Smooth muscle cell (in vitro differentiated cells): ENCODE measurements at regions not wholly inside any gene's neighbourhood (a gene's known extent, or its start where the extent isn't known, plus 50 kb on each side); places are given as distances from the start of the nearest gene placed in this dataset.

Experiments
- DNase-seq: peaks from one replicate; lab custom pipeline; 2025; ENCODE audit not compliant: unreplicated experiment; lab: John Stamatoyannopoulos, UW
- H2AFZ ChIP-seq: fragments of 200-600 bp; sonication (generic); 2 replicates; pipeline ENCODE4 v1.6.0; 2016; ENCODE audit warnings: antibody characterized with exemption, low read depth, mild to moderate bottlenecking
- H3F3A ChIP-seq: fragments of 200-600 bp; sonication (generic); 2 replicates; pipeline ENCODE4 v1.6.0; 2017; ENCODE audit warnings: antibody characterized with exemption, low read depth
- H3K27ac ChIP-seq: fragments of 200-600 bp; sonication (generic); 2 replicates; pipeline ENCODE4 v1.5.1; 2016; ENCODE audit warnings: low read depth, mild to moderate bottlenecking
- H3K27me3 ChIP-seq: fragments of 200-600 bp; sonication (generic); 2 replicates; pipeline ENCODE4 v1.6.1; 2016; ENCODE audit warnings: low read depth, mild to moderate bottlenecking
- H3K36me3 ChIP-seq: fragments of 200-600 bp; sonication (generic); 2 replicates; pipeline ENCODE4 v1.5.1; 2016; ENCODE audit warnings: low read depth
- H3K4me1 ChIP-seq: fragments of 200-600 bp; sonication (generic); 2 replicates; pipeline ENCODE4 v1.5.1; 2016; ENCODE audit warnings: low read depth
- H3K4me2 ChIP-seq: fragments of 200-600 bp; sonication (generic); 2 replicates; pipeline ENCODE4 v1.6.0; 2016; ENCODE audit warnings: mild to moderate bottlenecking
- H3K4me3 ChIP-seq: fragments of 200-600 bp; sonication (generic); 2 replicates; pipeline ENCODE4 v1.5.1; 2016; ENCODE audit warnings: mild to moderate bottlenecking
- H3K79me2 ChIP-seq: fragments of 200-600 bp; sonication (generic); 2 replicates; pipeline ENCODE4 v1.6.0; 2016; ENCODE audit warnings: low read depth, mild to moderate bottlenecking
- H3K9ac ChIP-seq: fragments of 200-600 bp; sonication (generic); 2 replicates; pipeline ENCODE4 v1.6.0; 2016; ENCODE audit warnings: low read depth
- H3K9me3 ChIP-seq: fragments of 200-600 bp; sonication (generic); replicated peaks from 2 replicates; pipeline ENCODE4 v1.5.1; 2016; ENCODE audit warnings: low read depth
- H4K20me1 ChIP-seq: fragments of 200-600 bp; sonication (generic); 2 replicates; pipeline ENCODE4 v1.6.0; 2016; ENCODE audit warnings: low read depth
- CTCF ChIP-seq: fragments of 200-600 bp; sonication (generic); IDR thresholded peaks from 2 replicates; pipeline ENCODE4 v1.5.1; 2017; ENCODE audit warnings: borderline replicate concordance, mild to moderate bottlenecking, antibody characterized with exemption; ENCODE audit not compliant: insufficient read depth, poor library complexity, severe bottlenecking
- WGBS: methylation state at CpG from one replicate; pipeline ENCODE4 v1.1.7; 2016; ENCODE audit warnings: low lambda C conversion rate; 5-methylcytosine and 5-hydroxymethylcytosine counted together

DNA sequence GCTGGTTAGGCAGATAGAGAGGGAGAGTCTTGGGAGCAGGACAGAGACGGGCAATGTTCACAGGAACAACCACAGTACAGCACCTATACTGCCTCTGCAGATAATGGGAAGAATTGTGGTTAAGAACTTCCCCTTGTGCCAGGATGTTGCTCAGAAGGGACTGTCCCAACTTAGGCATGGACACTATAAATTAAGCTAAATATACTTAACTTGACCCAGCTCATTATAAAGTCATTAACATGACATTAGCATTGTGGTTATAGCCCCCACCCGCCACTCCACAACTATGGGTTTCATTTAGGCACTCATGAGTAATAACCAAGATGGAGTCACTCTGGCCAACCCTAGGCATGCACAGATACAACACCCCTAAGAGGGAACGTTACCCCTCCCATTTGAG lies 310.9 kb upstream of the NRG3 start:
- H3K27ac ChIP-seq, result no peak overlapping the region
- no peaks in the 10 kb centered on the region for H4K20me1 ChIP-seq
- H3K27me3 ChIP-seq, result no peaks in the 10 kb centered on the region
- H3K9ac ChIP-seq, result no peak overlapping the region
- no peak for DNase-seq
- H3K36me3 ChIP-seq, result no peaks in the 10 kb centered on the region
- no peak for TF ChIP-seq CTCF
- H3F3A ChIP-seq, result no peaks in the 10 kb centered on the region
- H3K9me3 ChIP-seq, result no peaks in the 10 kb centered on the region
- H3K4me1 ChIP-seq, result no peaks in the 10 kb centered on the region
- no peak overlapping the region for H3K4me3 ChIP-seq
- H3K4me2 ChIP-seq, result no peak overlapping the region
- H3K79me2 ChIP-seq, result no peaks in the 10 kb centered on the region
- 74% methylated on average over 3 of the region's 3 CpGs for whole genome bisulfite sequencing
- H2AFZ ChIP-seq, result no peak overlapping the region

GRCh38 chr10:81569488-81569887 lies 305.5 kb upstream of the NRG3 start:
- Histone ChIP-seq H3K36me3 (no peaks in the 10 kb centered on the region), H3K27me3 (no peaks in the 10 kb centered on the region), H3K9me3 (no peaks in the 10 kb centered on the region), H3K4me2 (no peak overlapping the region), H3K79me2 (no peaks in the 10 kb centered on the region), H2AFZ (no peak overlapping the region), H4K20me1 (no peaks in the 10 kb centered on the region), H3K4me1 (no peaks in the 10 kb centered on the region), H3K4me3 (no peak overlapping the region), H3K27ac (no peak overlapping the region), H3K9ac (no peak overlapping the region), H3F3A (no peaks in the 10 kb centered on the region)
- DNase-seq, result no peak
- WGBS, result 89% methylated on average over 5 of the region's 5 CpGs
- no peak for TF ChIP-seq CTCF

DNA sequence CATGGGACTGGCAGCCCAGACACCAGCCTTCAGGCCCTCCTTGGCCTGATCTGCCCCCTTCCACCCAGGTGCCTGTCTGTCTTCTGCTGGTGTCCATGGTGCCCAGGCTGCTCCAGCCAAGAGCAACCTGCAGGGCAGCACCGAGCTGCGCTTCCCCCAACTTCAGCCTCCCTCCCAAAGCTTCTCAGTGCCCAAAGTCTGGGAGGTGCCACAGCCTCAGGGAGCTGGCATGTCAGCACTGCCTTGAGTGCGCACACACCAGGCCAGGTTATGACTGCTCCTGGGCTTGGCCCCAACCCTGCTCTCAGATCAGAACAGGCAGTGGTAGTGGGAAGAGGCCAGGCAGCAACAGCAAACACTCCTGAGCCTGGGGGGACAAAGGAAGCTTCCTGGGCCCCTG lies 304.6 kb upstream of the NRG3 start:
- no peaks in the 10 kb centered on the region for H4K20me1 ChIP-seq
- H3K79me2 ChIP-seq, result no peaks in the 10 kb centered on the region
- H3K27me3 ChIP-seq, result no peaks in the 10 kb centered on the region
- H3K9ac ChIP-seq, result no peak overlapping the region
- no peak overlapping the region for H3K4me2 ChIP-seq
- H3K36me3 ChIP-seq, result no peaks in the 10 kb centered on the region
- H3K4me1 ChIP-seq, result no peaks in the 10 kb centered on the region
- no peak overlapping the region for H2AFZ ChIP-seq
- no peak for DNase-seq
- H3K27ac ChIP-seq, result no peak overlapping the region
- H3K9me3 ChIP-seq, result no peaks in the 10 kb centered on the region
- no peak overlapping the region for H3K4me3 ChIP-seq
- TF ChIP-seq CTCF, result no peak
- no peaks in the 10 kb centered on the region for H3F3A ChIP-seq
- WGBS, result 99% methylated on average over 3 of the region's 3 CpGs

- TF ChIP-seq CTCF, result no peak
- H3K27ac ChIP-seq, result no peak overlapping the region
- H3K4me3 ChIP-seq, result no peak overlapping the region
- no peak overlapping the region for H3K9ac ChIP-seq
- H3K36me3 ChIP-seq, result no peaks in the 10 kb centered on the region
- 93% methylated on average over 21 of the region's 21 CpGs for WGBS
- H2AFZ ChIP-seq, result no peak overlapping the region
- no peaks in the 10 kb centered on the region for H3K27me3 ChIP-seq
- H3K9me3 ChIP-seq, result no peaks in the 10 kb centered on the region
- H3K4me2 ChIP-seq, result no peak overlapping the region
- H3K79me2 ChIP-seq, result no peaks in the 10 kb centered on the region
- no peaks in the 10 kb centered on the region for H3K4me1 ChIP-seq
- H3F3A ChIP-seq, result no peaks in the 10 kb centered on the region
- H4K20me1 ChIP-seq, result no peaks in the 10 kb centered on the region
- DNase-seq, result no peak
Measured at GRCh38 chr10:81570878-81571794, 303.9 kb upstream of the NRG3 start.
